GM19397 (cell line): ENCODE measurements at regions not wholly inside any gene's neighbourhood (a gene's known extent, or its start where the extent isn't known, plus 50 kb on each side); places are given as distances from the start of the nearest gene placed in this dataset.

ENCODE experiments used
- ATAC-seq: cut with Tn5 transposase; IDR thresholded peaks from one replicate; pipeline ENCODE4 v1.9.1; 2021; ENCODE audit warnings: mild to moderate bottlenecking, moderate library complexity; ENCODE audit not compliant: unreplicated experiment

DNA sequence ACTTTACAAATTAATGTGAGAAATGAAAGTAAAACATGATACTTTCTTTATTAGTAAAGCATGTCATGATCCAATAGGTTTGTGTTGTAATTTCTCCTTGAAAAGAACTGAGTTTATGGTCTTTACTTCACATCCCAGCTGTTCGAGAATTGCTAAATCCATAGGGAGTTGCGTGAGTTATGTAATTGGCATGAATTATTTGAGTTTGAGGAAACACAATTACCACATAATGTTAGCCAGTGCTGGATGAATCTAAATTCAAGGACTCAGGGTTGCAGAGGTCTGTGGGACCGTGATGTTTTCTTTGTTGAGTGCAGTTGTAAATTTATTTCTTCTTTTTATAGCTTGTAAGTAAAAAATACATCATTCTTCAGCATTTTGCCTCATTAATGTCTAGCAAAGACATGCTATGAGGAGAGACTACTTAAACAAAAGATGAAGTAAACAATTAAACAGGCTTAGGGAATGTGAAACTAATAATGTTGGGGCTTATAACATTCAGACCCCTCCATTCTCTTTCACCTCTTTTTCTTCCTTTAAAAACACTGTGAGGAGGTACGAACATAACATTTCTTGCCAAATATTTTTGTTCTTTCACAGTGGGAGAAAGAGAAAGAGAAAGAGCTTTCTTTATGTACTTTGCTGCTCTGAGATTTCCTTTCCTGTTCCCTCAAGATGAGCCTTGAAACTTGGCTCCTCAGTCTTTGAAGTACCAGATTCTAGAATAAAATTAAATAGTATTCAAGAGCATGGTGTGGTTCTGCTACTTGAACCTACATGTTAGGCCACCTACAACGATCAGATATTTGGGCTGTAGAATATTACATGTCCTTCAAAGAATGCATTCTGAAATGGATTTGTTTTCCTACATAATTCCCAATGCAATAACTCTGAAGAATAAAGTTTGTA lies 159.6 kb upstream of the ANK2 start:
- ATAC-seq, result no peak

DNA sequence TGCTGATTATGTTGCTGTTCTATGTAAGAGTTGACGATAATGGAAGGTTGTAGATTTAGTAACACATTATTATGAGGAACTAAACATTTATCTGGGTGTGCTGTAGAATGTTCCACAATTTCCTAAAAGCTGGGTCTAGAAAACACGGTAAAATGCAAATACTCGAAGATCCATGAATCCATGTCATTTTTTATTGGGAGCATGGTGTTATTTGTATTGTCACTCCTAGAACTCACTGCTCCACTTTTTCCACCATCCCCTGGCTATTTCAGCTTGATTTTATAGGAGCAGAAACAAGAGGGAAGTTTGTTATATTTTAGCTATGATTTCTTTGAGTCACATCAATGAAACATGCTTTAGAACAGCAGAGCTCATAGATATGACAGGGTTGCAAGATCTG lies 155.0 kb upstream of the ANK2 start:
- ATAC-seq, result no peak

DNA sequence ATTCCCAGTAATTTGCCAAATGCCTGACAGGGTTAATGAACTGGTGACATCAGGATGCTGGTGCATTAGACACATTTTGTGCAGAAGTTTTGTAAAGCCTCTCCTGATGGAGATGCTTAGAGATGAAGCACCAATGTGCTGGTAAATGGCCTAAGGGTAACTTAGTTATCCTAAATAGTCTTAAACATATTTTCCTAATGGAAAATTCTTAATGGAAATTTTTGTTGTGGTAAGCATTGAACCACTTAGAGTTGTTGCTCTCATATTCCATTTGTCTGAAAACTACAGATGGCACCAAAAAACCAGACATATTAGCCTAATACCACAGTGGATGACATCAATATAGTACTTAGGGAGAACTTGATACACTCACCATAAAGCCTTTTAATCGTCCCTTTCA lies 154.5 kb upstream of the ANK2 start:
- no peak for ATAC-seq

DNA sequence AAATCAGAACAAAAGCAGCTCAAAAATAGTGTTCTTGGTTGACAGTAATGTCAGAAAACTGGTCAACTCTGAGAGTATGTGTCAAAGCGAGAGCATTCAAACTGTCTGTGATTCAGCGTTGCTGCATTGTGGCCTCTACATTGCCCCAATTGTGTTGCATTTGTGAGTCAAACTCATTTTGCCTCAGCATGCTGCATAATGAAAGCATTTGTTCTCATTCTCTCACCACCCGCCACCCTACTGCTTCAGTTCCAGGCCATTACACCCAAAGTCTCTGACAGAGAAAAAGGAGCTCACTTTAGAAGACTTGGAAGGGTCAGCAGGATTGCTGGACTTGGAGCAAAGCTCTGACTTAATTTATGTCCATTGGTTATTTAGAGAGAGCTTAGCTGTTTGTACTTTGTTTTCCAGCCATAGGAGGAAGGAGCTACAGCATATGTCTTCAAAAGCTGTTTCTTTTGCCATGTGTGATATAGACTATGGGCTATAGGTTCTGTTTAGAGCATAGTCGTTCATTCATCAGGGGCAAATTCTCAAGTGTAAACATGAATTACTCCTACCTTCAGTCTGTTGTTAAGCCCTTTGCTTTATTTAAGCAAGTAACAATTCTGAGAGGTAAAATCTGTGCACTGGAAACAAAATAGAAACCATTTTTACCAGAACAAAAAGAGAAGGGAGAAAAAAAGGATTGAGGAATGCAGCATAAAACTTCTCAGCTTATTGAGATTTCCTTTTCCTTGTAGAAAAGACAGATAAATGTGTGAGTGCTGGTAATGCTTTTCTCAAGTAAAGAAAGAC lies 153.4 kb upstream of the ANK2 start:
- no peak for ATAC-seq

DNA sequence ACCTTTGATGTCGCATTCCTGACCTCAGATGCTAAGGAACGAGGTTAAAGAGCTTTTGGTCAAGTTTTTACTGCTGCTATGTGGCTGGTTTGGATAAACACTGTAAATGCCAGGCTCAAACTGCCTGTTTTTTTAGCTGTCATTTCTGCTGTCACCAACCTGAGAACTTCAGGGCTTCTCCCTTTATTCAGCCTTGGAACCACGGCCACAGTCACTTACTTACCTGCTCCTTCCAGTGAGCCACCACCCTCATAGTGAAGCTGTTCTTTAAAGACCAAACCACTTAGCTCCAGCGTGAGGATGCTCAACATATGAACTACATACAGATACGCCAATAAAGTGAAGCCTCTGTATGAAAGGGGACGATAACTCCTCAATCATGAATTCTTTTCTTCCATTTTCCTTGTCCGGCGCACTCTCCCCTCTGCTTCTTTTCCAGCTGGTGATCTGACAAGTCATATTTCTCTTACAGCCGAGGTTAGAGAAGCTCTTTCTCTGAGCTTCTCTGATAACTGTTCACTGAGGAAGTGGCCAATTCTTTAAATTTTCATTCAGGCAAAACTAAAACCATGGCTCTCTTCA lies 152.8 kb upstream of the ANK2 start:
- ATAC-seq, result no peak

DNA sequence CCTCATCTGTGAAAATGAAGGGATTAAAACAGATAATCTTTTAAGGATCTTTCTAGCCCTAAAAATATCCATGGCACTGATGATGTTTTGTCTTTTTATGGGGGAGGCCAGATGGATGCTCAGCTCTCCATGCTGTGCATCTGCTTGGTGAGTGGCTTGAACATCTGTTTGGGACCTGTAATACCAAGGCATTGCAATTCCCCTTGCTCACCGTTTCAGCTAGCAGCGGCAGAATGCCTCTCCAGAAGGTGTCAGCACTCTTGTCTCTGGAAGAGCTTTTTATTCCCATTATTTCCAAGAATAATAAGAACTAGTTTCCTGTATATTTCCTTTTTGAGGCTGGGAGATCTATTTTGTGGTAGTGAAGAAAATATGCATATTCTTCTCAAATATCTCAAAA lies 151.9 kb upstream of the ANK2 start:
- ATAC-seq, result no peak

DNA sequence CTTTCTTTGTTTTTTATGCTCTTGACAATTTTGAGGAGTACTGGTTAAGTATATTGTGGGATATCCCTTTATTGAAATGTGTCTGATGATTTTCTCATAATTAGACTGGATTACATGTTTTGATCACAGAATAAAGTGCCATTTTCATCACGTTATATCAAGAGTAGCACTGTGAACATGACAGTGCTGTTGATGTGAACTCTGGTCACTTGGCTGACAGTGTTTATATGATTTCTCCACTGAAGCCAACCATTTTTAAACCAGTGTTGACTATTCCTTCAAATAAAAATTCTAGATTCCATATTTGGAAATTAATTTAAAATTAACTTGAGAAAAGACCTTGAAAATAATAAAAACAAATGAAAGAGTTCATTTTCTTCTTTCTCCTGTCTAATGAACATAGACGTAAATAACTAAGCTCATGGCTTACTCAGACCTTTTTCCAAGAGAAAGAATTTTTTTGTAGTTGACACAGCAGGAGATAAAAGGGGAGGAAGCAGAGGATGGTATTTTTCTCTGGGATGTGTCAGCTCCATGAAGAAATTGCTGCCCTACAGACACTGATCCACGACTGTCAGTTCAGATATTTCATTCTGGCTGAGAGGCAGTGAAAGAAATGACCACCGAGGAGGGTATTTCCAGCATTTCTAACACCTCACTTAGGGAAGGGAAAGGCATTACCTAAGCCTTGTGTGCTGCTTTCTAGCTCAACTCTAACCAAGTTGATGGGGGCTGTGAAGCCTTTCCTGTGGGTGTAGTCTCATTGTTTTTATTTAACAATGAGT lies 150.9 kb upstream of the ANK2 start:
- no peak for ATAC-seq

DNA sequence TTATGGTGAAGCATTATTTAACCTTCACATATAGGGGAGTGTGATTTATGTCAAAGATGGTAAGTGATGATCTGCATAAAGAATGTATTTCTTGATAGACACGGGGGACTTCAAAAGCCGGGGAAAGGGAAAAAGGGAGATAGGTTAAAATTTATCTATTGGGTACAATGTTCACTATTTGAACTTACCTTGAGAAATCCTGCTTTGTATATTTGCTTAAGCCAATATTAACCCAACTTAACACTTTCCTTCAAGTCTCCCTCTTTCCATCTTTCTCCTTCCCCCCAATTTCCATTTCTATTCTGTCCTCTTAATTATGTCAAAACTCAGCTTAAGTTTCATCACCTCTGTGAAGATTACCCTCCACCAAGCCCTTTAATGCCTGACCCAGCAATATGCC lies 149.0 kb upstream of the ANK2 start:
- no peak for ATAC-seq

DNA sequence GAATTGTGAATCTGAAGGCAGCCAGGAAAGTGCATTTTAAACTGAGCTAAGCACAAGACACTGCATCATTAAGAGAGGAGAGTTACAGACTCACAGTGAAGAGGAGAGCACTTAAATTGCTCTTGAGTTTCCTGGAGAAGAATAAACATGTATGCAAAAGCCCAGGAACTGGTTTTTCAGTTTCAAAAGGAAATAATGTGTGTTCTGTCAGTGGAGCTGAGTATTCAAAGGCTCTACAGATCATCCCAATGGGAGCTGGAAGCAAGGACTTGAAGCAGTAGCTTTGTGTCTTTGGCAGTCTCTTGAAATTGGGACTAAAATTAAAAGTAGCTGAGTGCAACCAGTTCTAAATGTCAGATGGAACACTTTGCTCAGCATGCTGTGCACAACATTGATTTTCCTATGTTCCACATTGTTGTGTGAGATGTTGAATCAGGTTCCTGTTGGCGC lies 147.5 kb upstream of the ANK2 start:
- ATAC-seq, result no peak

DNA sequence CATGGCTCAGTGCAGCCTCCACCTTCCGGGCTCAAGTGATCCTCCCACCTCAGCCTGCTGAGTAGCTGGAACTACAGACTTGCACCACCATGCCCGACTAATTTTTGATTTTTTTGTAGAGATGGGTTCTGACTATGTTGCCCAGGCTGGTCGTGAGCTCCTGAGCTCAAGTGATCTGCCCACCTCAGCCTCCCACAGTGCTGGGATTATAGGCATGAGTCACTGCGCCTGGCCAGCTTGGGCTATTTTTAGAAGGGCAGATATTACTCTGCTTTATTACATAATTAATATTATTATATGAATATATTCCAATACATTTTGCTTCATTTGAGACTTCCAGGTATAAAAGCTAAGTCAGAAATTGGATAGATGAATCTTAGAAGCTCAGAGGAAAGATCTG lies 143.7 kb upstream of the ANK2 start:
- no peak for ATAC-seq

DNA sequence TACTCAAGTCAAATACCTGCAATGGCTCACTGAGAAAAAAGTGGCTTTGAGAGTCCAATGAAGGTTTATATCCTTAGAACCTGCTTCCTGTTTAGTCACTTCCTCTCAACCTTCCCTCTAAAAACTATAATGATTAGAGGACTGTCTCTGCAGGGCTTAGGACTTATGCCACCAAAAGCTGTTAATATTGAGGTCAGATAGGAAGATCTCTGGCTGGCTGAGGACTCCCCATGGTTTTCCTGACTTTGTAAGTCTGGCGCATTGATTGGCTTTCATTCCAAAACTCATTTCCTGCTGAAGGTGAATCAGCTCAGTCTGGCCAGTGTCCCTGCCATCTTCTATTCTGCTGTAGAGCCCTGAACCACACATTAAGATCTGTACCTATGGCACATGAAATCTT lies 140.9 kb upstream of the ANK2 start:
- ATAC-seq, result no peak

DNA sequence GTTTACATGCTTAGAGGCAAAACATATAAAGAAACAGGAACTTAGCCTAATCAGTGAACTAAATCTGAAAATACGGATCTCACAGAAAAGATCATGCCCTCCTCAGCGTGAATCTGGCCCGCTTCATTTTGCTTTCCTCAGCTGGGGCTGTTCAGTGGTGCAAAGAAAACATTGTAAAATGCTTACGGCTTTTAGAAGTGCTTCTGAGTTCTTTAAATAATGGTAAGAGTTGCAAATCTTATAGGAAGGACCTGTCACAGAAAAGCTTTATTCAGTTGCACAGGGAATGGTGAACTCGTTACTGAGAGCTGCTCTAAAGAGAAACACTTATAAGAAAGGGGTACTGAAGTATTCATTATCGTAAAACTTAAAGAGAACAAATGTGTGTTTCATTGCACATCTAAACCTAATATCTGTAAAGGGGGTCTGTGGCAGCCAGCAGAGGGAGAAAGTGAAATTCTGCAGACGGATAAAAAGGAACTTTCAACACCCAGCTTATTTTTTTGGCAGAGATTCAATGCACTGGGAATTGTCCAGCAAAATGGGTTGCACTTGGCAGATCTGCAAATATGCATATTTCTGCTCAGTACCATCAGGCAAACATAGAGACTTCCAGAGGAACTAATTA lies 139.2 kb upstream of the ANK2 start:
- no peak for ATAC-seq

DNA sequence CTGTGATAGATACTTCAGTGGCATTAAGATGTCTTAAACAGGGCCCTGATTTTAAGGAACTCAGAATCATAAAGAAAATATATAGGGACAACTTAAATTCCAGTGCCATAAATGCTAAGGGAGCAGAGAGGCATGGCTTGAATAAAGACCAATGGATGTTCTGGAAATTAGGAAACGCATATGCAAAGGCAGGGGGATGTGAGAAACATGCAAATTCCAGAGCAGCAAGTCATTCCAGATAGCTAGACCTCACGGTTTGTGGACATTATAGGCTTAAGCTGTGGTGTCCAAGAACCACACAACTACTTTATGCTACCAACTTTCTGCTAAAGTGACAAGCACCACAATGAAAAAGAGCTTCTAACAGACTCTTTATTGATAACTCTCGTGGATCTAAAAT lies 132.6 kb upstream of the ANK2 start:
- no peak for ATAC-seq

DNA sequence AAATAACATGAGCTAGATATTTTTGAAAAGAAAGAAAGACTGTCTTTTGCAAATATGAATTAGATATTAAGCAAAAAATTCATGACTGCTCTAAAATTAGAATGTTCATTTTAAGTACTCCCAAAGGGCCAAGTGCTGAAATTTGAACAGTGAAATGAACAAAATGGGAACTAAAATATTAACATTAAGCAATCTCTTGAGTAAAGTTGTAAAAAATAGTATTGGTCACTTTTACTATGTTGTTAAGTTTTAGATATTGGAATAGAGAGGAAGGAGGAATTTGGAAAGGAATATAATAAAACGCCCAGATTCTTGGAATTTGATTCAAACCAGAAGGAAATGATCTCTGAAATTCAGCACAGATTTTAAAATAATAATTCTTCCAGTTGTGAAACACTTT lies 125.9 kb upstream of the ANK2 start:
- ATAC-seq, result no peak

DNA sequence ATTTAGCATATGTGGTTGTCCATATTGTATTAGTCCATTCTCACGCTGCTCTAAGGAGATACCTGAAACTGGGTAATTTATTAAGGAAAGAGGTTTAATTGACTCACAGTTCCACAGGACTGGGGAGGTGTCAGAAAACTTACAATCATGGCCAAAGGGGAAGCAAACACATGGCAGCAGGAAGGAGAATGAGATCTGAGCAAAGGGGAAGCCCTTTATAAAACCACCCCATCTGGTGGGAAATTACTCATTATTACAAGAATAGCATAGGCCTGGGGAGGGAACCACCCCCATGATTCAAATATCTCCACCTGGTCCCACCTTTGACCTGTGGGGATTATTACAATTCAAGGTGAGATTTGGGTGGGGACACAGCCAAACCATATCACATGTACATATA lies 122.6 kb upstream of the ANK2 start:
- no peak for ATAC-seq

DNA sequence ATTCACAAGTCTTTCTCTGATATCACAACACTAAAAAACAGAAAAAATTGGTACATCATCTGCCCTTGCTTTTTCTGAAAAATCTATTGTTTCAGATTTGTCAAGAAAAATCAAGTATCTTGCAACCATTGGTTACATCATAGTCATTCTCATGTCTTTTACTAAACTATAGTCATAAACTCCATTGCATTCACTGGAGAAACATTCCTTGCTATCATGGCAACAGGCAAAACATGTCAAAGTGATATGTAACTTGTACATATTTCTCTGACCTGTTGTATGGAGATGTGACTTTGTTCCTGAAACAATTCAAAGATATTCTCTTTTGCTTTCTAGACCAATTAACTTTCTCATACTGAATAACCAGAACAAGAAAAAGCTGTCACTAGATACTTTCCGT lies 121.9 kb upstream of the ANK2 start:
- no peak for ATAC-seq

DNA sequence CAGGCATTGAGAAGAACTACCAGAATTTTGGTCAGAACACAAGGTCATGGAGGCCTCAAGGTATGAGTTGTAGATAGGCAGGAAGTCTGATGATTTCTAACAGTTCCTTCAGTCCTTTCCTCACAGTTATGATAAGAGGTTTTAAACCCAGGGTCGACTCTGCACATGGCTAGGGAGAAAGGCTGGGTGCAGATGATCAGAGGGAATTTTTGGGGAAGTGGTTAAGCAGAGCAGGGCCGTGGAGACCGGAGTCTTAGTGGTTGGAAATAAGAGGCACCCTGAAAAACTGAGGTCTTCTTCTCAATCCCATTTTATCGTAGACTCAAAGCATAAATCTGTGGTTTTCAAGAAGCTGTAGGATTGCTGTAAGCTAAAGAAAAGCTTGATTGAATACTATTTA lies 118.5 kb upstream of the ANK2 start:
- ATAC-seq, result no peak

DNA sequence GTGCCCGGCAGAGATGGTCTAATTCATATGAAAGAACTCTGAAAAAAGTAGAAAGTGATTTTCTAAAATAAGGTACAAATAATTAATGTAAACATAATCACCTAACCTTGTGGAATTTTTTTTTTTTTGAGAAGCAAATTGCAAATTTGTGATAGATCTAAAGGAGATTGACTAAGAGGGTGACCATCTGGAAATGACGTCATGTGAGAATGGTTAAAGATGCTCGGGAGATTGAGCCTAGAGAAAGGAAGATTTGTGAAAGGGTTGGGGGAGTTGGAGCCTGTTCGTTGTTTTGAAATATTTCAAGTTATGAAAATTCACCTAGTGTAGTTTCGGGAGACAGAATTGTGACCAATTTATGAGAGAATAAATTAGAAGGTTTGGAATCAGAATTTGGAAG lies 115.7 kb upstream of the ANK2 start:
- no peak for ATAC-seq

DNA sequence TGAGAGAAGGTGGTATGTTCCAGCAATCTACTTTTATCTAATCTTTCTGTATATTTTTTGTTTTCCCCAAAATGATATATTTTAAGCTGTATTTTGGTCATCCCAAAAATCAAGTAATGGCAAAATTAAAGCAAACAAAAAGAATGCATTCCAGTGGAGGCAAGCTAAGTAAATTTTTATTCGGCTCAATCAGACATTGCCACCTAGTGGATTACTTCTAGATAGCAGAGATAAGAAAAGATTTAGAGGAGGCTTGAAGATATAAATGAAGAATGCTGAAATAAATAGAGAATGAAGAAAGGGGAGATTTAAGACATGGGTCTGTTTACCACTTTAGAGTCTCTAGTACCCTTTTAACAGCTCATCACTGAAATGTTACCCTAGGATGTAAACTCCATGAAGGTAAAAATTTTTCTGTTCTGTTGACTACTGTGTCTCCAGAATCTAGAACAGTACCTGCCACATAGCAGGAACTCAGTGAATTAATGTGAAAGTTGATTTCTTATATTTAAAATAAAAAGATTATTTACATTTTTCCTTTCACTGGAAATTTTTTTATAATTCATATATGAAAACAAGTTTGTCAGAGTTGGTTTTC lies 110.9 kb upstream of the ANK2 start:
- no peak for ATAC-seq

DNA sequence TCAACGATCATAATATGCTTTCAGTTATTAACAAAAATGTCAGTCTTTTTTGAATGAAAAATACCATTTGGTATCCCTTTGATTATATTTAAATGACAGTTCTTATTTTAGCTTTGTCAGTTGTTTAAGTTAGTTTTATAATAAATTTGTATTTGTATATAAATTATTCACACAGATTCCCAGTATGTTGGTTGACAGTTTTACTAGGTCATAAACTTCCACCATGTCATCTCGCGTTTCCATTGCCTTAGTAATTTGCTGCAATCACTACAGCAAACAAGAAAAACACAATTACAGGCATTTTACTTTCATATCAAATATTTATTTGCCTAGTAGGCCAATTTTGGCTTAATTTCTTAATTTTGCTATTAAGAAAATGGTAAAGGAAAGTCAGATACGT lies 109.6 kb upstream of the ANK2 start:
- ATAC-seq, result no peak
